Dendritic cell treated with granulocyte-macrophage colony-stimulating factor and Interleukin-4, amounts not matched to agents 40 ng/mL and 50 ng/mL, for 4 days (primary cell): ENCODE measurements at regions not wholly inside any gene's neighbourhood (a gene's known extent, or its start where the extent isn't known, plus 50 kb on each side); places are given as distances from the start of the nearest gene placed in this dataset.

ENCODE experiments used
- H3K27ac Mint-ChIP-seq: one replicate; pipeline ENCODE4 v1.8.0; 2022; ENCODE audit warnings: mild to moderate bottlenecking, mixed read lengths
- H3K27me3 Mint-ChIP-seq: one replicate; pipeline ENCODE4 v1.8.0; 2022; ENCODE audit warnings: mild to moderate bottlenecking, mixed read lengths
- H3K36me3 Mint-ChIP-seq: one replicate; pipeline ENCODE4 v1.8.0; 2022; ENCODE audit warnings: low read depth, mixed read lengths
- H3K4me1 Mint-ChIP-seq: one replicate; pipeline ENCODE4 v1.8.0; 2022; ENCODE audit warnings: low read depth, mixed read lengths
- H3K4me3 Mint-ChIP-seq: one replicate; pipeline ENCODE4 v1.8.0; 2022; ENCODE audit warnings: mild to moderate bottlenecking, moderate library complexity, mixed read lengths
- H3K9me3 Mint-ChIP-seq: one replicate; pipeline ENCODE4 v1.8.0; 2022; ENCODE audit warnings: mixed read lengths
- intact Hi-C: fragments of 100-400 bp; cut with micrococcal nuclease; formaldehyde crosslinking; loops from one replicate; pipeline ENCODE4 v1.15.0; 2022

DNA sequence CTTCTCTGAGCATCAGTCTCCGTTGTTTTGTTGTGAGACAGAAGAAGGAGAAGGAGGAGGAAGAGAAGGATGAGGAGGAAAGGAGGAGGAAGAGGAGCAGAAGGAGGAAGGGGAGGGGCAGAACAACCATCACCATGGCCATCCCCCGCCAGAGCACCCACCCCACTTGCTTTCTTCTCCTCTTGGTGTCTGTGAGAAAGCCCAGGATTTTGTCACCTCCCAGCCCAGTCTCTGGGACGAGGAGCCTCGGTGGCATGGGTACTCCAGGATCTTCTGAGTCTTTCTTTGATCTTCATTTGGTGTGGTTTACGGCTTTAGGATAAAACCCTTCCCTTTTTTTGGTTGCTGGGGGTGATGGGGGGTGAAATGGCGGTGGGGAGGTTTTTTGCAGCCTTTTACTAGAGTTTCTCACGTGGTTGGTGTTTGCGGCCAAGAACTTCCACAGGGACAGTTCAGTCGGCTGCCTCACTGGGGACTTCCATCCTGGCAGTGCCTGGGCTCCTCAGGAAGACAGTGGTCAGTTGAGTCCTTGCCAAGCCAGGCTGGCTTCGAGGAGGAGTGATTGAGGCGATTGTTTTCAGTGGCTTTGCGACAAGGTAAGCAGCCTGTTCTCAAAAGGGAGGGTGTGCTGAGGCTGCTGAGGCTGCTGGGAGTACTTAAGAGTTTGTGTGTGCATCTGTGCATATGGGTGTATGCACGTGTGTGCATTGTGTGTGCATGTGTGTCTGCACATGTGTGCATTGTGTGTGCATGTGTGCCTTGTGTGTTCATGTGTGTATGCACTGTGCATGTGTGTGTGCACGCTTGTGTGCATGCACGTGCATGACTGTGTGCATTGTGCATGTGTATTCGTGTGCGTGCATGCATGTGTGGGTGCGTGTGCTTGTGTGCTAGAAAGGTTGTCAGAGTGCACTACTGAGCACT is 567.5 kb downstream of the TBC1D22A start:
- no peak overlapping the region for H3K27ac Mint-ChIP-seq
- no peaks in the 10 kb centered on the region for H3K27me3 Mint-ChIP-seq
- no peak overlapping the region for H3K4me3 Mint-ChIP-seq
- intact Hi-C loops = no loop called here
- H3K36me3 Mint-ChIP-seq = no peaks in the 10 kb centered on the region
- H3K4me1 Mint-ChIP-seq = no peaks in the 10 kb centered on the region
- no peaks in the 10 kb centered on the region for H3K9me3 Mint-ChIP-seq

DNA sequence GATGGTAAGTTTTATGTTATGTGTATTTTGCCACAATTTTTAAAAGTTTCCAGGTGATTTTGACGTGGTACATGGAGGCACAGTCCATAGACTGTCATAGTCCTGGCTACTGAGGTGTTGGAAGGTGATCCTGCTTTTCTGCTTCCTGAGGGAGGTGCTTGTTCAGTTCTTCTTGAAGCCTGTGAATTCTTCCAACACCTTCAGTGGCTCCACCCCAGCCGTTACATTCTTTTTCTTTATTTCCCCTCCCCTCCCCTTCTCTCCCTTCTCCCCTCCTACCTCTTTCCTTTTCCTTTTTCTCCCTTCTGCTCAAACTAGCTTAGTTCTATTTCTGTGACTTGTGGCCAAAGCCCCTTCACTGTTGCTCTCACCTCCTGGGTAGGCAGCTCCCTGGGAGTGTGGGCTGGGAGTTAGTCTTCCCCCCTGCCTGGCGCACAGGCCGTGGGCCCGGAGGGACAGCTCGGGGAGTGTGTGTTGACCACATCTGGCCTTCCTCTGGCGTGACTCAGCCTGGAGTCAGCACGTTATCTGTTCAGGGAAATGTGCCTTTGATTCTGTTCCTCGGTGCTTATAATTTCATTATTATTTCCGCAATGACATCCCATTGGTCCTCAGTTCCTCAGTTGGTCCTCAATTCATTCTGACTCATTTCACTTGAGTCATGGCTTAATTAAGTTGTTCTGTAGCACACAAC is 566.2 kb downstream of the TBC1D22A start:
- Mint-ChIP-seq H3K4me1 (no peaks in the 10 kb centered on the region), H3K27ac (no peak overlapping the region), H3K4me3 (no peak overlapping the region), H3K9me3 (no peaks in the 10 kb centered on the region), H3K27me3 (no peaks in the 10 kb centered on the region), H3K36me3 (no peaks in the 10 kb centered on the region)
- intact Hi-C loops = no loop called here

DNA sequence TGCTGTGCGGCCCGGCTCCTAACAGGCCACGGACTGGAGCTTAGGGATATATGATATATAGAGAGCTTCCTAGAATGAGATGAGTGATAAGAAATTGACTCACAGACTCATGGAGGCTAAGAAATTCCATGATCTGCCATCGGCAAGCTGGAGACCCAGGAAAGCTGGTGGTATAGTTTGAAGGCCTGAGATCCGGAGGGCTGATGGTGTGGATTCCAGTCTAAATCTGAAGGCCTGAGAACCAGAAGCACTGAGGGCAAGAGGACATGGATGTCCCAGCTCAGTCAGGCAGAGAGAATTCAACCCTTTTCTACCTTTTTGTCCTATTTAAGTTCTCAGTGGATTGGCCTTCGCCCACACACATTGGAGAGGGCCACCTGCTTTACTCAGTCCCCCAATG is 564.8 kb downstream of the TBC1D22A start:
- no peak overlapping the region for H3K27ac Mint-ChIP-seq
- no peak overlapping the region for H3K4me3 Mint-ChIP-seq
- no peaks in the 10 kb centered on the region for H3K27me3 Mint-ChIP-seq
- no peaks in the 10 kb centered on the region for H3K9me3 Mint-ChIP-seq
- no peaks in the 10 kb centered on the region for H3K4me1 Mint-ChIP-seq
- intact Hi-C loops = no loop called here
- no peaks in the 10 kb centered on the region for H3K36me3 Mint-ChIP-seq

DNA sequence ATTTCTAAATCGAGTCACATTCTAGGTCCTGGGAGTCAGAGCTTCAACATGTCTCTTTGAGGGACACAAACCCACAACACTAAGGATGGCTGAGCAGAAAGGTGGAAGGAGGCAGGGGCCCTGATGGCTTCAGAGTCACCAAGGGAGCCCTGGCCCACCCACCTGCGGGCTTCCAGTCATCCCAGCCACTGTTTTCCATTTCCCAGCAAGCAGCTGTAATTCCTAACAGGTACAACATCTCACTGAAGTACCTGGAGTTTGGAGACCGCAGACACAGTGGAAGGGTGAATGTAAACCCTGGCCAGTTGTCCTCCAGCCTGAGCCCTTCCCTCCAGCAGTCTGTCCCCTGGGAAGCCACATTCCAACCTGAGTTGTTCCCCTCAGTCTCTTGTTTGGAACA is 562.8 kb downstream of the TBC1D22A start:
- no peak overlapping the region for H3K4me3 Mint-ChIP-seq

DNA sequence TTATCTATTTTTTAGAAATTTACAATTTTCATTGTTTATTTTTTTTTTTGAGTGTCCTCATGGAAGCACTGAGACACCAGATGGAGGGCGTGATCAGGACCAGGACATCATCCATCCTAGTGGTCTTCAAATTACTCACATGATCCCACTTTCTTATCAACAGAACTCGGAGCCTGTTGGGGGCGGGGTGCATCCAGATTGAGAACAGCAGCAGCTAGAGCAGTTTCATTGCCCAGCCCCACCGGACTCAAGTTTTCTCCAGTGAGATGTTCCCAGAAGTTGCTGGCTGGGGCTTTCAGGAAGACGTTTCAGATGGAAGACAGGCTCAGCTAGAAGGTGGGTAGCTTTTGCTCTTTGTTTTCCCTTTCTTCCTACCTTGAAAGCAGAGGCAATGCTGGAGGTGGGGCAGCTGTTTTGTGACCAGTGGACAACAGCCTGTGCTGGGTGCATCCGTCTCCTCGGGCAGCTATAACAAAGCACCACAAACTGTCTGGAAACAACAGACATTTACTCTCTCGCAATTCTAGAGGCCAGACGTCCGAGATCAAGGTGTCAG is 562.1 kb downstream of the TBC1D22A start:
- H3K36me3 Mint-ChIP-seq = no peaks in the 10 kb centered on the region
- H3K9me3 Mint-ChIP-seq = no peaks in the 10 kb centered on the region
- no peak overlapping the region for H3K27ac Mint-ChIP-seq
- H3K4me3 Mint-ChIP-seq = no peak overlapping the region
- H3K4me1 Mint-ChIP-seq = no peaks in the 10 kb centered on the region
- intact Hi-C loops = no loop called here
- no peaks in the 10 kb centered on the region for H3K27me3 Mint-ChIP-seq

More for the DNA sequence above, 562.8 kb downstream of the TBC1D22A start:
- intact Hi-C loops = no loop called here
- no peaks in the 10 kb centered on the region for H3K36me3 Mint-ChIP-seq
- no peaks in the 10 kb centered on the region for H3K4me1 Mint-ChIP-seq
- no peaks in the 10 kb centered on the region for H3K9me3 Mint-ChIP-seq
- H3K27me3 Mint-ChIP-seq = no peaks in the 10 kb centered on the region
- no peak overlapping the region for H3K27ac Mint-ChIP-seq

DNA sequence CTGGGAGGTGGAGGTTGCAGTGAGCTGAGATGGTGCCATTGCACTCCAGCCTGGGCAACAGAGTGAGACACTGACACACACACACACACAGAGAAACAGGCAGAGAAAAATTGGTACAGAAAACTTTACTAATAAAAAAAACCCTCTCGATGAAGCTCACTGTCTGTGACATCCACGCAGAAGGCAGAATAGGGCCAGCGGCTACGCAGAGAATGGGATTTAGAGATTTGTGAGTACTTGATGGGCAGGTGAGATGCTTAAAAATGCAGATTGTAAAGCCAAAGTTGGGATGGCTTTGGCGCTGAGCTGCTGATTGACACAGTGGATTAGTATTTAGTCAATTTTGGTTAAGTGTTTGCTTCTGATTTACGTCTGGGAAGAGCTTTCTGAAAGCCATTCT is 561.1 kb downstream of the TBC1D22A start:
- H3K36me3 Mint-ChIP-seq = no peaks in the 10 kb centered on the region
- H3K27ac Mint-ChIP-seq = no peak overlapping the region
- intact Hi-C loops = no loop called here
- no peaks in the 10 kb centered on the region for H3K9me3 Mint-ChIP-seq
- H3K4me1 Mint-ChIP-seq = no peaks in the 10 kb centered on the region
- peaks cover 2% of the 10 kb centered on the region for H3K27me3 Mint-ChIP-seq
- H3K4me3 Mint-ChIP-seq = no peak overlapping the region

DNA sequence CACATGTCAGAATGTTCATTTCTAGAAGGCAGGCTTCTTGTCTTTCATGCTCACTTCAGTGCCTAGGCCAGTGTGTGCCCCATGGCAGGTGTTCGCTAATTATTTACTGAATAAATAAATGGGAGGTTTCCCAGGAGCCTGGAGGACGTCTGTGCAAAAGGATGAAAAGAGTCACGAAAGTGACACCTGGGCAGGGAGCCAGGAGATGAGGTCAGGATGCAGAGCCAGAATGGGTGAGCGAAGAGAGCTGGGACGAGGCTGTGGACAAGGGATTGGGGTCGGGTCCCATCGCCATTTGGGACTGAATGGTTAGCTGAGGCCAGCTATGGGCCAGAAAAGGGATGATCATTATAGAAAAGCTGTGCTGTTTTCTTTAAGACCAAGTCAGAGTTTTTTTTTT is 560.4 kb downstream of the TBC1D22A start:
- H3K9me3 Mint-ChIP-seq = no peaks in the 10 kb centered on the region
- H3K27ac Mint-ChIP-seq = no peak overlapping the region
- H3K4me1 Mint-ChIP-seq = no peaks in the 10 kb centered on the region
- peaks cover 2% of the 10 kb centered on the region for H3K27me3 Mint-ChIP-seq
- no peak overlapping the region for H3K4me3 Mint-ChIP-seq
- H3K36me3 Mint-ChIP-seq = no peaks in the 10 kb centered on the region
- intact Hi-C loops = no loop called here

DNA sequence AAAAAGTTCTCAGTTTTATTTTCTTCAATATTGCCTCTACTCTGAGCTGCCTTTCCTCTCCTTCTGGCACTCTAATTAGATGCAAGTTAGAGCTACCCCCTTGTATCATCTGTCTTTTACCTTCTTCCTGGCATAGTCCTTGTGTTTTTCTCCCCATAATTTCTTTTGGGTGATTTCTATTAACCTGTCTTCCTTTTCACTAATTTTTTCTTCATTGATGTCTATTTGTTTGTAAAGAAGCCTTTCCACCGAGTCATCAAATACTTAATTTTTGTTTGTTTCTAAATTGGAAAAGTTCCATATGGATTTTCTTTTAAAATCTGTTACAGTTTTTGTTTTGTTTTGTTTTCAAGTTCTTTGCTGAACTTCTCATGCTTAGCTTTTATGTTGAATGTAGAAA is 558.1 kb downstream of the TBC1D22A start:
- intact Hi-C loops = no loop called here
- Mint-ChIP-seq H3K9me3 (no peaks in the 10 kb centered on the region), H3K36me3 (no peaks in the 10 kb centered on the region), H3K4me1 (no peaks in the 10 kb centered on the region), H3K27me3 (peaks cover 5% of the 10 kb centered on the region), H3K4me3 (no peak overlapping the region), H3K27ac (no peak overlapping the region)

DNA sequence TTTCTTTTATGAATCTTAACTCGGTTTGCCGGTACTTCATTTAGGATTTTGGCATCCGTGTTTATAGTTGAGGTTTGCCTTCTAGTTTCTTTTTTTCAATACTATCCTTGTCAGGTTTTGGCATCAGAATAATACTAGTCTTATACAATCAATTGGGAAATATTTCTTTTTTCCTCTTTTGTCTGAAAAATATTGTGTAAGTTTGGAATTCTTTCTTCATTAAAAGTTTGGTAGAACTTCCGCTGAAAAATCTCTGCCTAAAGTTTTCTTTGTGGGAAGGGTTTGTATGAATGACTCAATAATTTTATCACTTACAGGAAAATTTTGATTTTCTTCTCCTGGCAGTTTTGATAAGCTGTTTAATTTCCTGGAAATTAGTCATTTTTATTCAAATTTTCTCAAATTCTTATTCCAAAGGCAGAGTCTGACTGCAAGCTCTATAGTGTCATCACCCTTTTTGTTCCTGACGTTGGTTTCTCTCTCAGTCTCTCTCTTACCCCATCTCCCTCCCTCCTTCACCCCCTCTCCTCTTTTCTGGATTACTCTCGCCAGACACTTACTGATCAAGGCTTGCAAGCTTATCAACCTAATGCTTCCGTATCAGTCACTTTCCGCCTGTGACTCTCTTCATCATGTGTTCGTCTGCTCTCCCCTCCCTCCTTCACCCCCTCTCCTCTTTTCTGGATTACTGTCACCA is 555.7 kb downstream of the TBC1D22A start:
- peaks cover 8% of the 10 kb centered on the region for H3K27me3 Mint-ChIP-seq
- H3K9me3 Mint-ChIP-seq = no peaks in the 10 kb centered on the region
- intact Hi-C loops = no loop called here
- H3K36me3 Mint-ChIP-seq = no peaks in the 10 kb centered on the region
- H3K4me1 Mint-ChIP-seq = no peaks in the 10 kb centered on the region
- no peak overlapping the region for H3K27ac Mint-ChIP-seq
- no peak overlapping the region for H3K4me3 Mint-ChIP-seq

DNA sequence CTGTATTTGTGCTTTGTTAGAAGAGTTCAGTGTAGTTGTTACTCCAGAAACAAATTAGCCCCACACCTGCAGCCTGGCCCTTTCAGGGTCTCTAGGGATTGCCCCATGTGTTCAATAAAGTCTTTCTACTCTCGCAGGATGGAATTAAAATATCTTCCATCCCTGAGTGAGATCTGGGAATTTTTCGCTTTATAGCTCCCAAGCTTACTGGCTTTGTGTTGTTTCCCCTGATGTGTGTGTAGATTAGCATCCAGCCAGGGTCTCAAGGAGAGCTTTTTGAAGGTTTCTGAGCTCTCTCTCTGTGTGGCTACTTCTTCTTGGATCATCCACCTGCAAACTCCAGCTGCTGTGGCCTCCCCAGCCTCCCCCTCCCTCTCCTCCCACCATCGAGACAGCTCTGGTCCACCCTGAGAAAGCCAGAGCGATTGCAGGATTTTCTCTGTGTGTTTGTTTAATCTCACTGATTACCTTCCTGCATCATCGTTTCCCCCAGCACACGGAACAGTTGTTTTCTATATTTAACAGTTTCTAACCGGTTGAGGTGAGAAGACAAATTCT is 553.5 kb downstream of the TBC1D22A start:
- H3K9me3 Mint-ChIP-seq = no peaks in the 10 kb centered on the region
- peaks cover 8% of the 10 kb centered on the region for H3K27me3 Mint-ChIP-seq
- H3K4me3 Mint-ChIP-seq = no peak overlapping the region
- H3K4me1 Mint-ChIP-seq = no peaks in the 10 kb centered on the region
- no peak overlapping the region for H3K27ac Mint-ChIP-seq
- H3K36me3 Mint-ChIP-seq = no peaks in the 10 kb centered on the region
- intact Hi-C loops = no loop called here

DNA sequence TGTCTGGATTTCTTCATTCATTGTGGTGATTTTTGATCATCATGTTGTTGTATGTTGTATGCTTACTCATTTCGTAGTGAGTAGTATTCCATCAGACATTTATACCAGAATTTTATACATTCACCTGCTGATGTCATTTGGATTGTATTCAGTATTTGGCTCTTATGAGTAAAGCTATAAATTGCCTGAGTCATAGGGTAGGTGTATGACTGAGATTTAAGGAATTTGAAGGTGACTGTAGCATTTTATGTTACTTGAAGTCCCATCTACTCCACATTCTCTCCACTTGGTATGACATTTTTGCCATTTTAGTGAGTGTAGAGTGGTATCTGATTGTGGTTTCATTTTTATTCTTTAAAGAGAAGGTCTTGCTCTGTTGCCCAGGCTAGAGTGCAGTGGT is 548.2 kb downstream of the TBC1D22A start:
- intact Hi-C loops = no loop called here
- H3K27me3 Mint-ChIP-seq = peaks cover 3% of the 10 kb centered on the region
- H3K36me3 Mint-ChIP-seq = no peaks in the 10 kb centered on the region
- H3K4me1 Mint-ChIP-seq = no peaks in the 10 kb centered on the region
- no peak overlapping the region for H3K27ac Mint-ChIP-seq
- no peak overlapping the region for H3K4me3 Mint-ChIP-seq
- H3K9me3 Mint-ChIP-seq = peaks cover 11% of the 10 kb centered on the region

DNA sequence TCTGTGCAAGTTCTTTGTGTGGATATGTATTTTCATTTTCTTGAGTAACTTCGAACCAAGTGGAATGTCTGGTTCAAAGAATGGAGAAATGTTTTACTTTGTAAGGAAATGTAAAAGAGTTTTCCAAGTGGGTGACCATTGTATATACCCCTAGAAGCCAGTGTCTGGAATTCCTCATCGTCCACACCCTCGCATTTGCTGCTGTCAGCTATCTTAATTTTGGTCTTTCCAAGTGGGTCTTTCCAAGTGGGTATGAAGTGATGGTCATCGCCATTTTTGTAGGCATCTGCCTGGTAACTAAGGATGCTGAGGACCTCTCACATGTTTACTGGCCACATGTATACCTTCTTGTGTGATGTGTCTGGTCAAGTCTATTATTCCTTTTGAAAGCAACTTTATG is 547.5 kb downstream of the TBC1D22A start:
- Mint-ChIP-seq H3K9me3 (peaks cover 11% of the 10 kb centered on the region), H3K27me3 (peaks cover 2% of the 10 kb centered on the region), H3K36me3 (no peaks in the 10 kb centered on the region), H3K4me3 (no peak overlapping the region), H3K27ac (no peak overlapping the region), H3K4me1 (no peaks in the 10 kb centered on the region)
- intact Hi-C loops = no loop called here

DNA sequence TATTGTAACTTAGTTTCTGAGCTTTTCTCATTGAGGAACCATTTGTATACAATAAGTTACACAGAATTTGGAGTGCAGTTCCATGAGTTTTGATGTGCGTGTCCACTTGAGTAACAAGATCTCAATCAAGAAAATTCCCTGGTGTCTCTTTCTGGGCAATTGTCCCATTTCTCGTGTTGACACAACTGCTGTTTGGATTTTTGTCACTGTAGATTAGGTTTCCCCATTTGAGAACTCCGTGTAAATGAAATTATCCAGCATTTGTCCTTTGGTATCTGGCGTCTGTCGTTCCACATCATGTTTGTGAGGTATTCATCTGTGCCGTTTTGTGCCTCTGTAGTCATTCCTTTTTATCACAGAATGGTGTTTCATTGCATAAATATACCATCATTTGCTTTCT is 547.0 kb downstream of the TBC1D22A start:
- intact Hi-C loops = no loop called here
- Mint-ChIP-seq H3K27ac (no peak overlapping the region), H3K9me3 (peaks cover 11% of the 10 kb centered on the region), H3K27me3 (peaks cover 2% of the 10 kb centered on the region), H3K4me3 (no peak overlapping the region), H3K36me3 (no peaks in the 10 kb centered on the region), H3K4me1 (no peaks in the 10 kb centered on the region)

DNA sequence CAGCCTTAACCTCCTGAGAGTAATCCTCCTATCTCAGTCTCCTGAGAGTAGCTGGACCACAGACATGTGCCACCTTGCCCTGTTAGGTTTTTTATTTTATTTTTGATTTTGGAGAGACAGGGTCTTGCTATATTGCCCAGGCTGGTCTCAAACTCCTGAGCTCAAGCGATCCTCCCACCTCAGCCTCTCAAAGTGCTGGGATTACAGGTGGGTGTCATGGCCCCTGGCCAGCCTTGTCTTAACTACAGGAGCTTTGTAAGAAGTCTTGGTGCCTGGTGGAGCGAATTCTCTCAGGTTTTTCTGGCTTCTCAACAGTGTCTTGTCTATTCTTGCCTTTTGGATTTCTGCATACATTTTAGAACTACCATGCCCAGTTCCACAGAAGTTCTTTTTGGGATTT is 546.4 kb downstream of the TBC1D22A start:
- Mint-ChIP-seq H3K9me3 (peaks cover 11% of the 10 kb centered on the region), H3K4me1 (no peaks in the 10 kb centered on the region), H3K27me3 (peaks cover 2% of the 10 kb centered on the region), H3K27ac (no peak overlapping the region), H3K4me3 (no peak overlapping the region), H3K36me3 (no peaks in the 10 kb centered on the region)
- intact Hi-C loops = no loop called here
